HG02610 (cell line): ENCODE measurements at regions not wholly inside any gene's neighbourhood (a gene's known extent, or its start where the extent isn't known, plus 50 kb on each side); places are given as distances from the start of the nearest gene placed in this dataset.

Source experiments
- ATAC-seq: cut with Tn5 transposase; IDR thresholded peaks from one replicate; pipeline ENCODE4 v1.9.1; 2021; ENCODE audit warnings: mild to moderate bottlenecking, moderate library complexity; ENCODE audit not compliant: unreplicated experiment

DNA sequence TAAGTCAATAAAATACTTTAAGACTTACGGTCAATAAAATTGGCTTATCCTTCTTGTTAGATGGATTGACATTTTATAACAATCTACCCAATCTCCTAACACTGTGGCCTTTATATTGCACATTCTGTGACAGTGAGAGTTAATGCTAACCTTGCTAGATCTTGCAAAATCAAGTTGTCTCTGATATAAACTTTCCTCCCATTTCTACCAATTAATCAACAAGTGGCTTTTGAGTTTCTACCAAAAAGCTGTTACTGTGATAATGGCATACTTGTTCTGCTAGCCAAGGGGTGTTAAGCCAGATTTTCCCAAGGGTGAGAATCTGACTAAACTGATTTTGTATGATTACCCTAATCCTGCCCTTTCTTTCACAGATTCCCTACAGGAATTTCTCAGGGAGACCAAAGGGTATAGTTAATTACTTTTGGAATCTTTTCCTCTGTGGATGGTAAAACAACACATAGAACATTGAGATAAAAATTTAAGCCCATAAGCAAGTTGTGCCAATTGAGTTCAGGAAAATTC is 174.1 kb upstream of the SUCLG2 start:
- no peak for ATAC-seq

DNA sequence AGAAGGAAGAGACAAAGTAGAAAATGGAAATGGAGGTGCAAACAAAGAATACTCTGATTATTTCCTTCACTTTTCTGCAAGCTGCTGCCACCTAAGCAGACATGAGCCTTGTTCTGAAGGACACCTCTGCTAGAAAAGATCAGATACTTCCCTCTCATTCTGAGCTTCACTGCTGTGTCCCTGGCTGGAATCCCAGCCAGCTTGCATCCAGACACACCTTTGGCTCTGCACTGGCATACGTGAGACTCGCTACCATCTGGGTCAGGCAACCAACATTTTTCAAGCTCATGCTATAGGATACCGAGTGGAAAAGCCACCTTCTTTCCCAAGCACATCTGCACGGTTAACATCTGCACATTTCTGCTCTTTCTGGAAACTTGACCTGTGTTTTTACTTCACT is 166.7 kb upstream of the SUCLG2 start:
- no peak for ATAC-seq

DNA sequence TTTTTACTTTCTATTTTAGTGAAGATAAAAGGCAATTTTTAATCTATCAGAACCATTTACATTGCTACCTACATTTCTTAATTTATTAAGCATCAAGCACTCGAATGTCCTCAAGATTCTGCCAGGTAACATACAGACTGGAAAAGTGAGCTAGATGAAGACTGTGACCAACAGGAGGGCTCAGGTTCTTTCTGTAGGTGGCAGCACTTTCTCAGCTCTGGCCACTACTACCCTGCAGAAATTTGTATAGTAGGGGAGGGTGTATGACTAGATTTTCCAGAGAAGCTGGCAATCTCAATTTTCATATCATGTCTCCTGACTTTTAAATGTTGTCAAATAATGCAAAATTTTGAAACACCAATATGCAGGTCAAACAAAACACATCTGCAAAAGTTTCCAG is 165.0 kb upstream of the SUCLG2 start:
- ATAC-seq, result no peak

DNA sequence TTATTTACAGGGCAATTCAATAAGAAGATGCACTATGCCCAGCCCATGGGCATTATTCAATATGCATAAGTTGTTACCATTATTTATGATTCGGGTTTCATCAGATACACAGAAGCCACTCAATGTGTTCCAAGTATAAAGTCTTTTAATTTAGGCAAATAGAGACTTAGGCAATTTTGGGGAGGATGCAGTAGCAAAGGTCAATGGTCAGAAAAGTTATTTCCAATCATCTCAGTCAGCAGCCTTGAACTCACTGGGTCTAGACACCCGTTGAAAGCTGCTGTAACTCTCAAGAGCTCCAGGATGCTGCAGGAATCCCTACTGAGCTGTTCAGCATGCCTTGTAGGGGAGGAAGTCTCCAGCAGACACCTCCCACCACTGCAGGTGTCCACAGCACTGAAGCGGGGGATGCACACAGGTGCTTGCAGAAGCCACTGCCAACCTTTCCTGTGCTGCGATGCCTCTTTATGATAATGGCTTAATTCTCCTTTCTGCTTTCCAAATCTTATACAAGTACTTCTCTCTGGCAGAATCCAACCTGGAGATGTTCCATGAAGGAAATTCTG is 155.0 kb upstream of the SUCLG2 start:
- no peak for ATAC-seq

DNA sequence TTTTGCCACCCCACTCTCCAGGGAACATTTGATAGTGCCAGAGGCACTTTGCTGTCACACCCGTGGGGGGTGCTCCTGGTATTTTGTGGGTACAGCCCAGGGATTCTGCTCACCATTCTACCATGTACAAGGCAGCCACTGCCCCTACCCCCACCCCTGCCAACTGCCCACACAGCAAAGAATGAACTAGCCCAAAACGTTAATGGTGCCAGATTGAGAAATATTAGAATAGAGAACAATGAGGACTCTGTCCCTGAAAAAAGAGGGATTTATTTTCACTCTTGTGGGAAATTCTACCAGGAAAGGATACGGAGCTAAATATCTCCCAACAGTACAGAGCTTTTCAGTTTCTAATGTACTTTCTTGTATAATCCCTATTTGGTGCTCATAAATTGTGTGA is 154.5 kb upstream of the SUCLG2 start:
- ATAC-seq, result no peak

DNA sequence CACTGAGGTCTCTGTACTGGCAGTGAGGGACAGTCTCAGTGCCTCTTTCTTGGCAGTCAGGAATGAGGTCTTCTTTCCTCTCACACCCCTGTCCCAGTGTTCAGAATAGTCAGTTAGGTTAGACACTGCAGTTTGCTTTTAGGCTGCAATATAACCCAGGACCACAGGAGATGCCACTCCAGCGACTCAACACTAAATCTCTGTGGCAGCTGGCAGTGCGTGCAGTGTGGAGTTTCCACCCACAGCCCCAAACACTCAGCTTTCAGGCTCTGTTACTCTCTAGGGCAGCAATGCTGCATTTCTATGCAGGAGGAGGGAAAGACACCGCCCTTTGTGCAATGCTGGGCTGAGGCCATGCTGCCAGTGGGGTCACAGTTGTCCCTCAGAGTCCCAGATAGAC is 150.2 kb upstream of the SUCLG2 start:
- no peak for ATAC-seq

DNA sequence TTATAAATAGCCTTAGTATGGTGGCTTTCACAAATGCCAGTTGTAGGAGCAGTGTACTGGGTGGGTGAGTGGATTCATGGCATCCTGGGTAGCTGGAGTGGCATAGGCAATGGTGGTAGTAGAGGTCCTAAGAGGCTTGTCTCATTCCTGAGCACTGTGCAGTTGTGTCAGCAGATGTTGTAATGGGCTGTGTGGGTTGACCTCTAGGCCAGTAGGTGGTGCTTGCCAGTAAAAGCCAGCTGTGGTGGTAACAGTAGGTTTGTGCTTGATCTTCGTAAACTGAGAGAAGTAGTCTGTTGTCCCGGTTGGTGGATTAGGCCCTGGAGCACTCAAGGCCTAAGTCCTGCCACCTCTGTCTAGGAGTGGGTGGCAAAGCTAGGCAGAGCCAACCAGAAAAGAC is 149.7 kb upstream of the SUCLG2 start:
- no peak for ATAC-seq

DNA sequence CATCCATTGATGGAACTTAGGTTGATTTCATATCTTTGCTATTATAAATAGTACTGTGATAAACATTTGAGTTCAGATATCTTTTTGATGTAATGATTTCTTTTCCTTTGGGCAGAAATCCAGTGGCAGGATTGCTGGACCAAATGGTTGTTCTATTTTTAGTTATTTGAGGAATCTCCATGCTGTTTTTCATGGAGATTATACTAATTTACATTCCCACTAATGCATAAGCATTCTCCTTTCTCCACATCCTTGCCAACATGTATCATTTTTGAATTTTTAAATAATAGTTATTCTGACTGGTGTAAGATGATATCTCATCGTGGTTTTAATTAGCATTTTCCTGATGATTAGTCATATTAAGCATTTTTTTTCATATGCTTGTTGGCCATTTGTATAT is 144.0 kb upstream of the SUCLG2 start:
- no peak for ATAC-seq

DNA sequence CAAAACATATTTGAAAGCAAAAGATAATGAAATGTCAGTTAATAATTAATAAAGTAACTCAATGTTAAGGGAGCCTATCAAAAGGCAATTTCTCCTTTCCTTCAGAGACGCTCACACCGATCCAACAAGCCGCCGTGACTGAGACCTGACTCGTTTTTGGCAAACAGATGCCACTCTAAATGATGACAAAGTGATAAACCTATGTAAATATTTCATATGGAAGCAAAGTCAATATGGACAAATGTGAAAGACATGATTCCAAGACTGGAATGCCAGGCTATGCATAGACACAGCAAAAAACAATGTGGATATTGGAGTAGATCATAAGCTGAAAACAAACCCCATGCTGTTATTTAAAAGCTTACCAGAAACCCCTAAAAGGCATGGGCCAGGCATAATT is 137.2 kb upstream of the SUCLG2 start:
- ATAC-seq, result no peak

DNA sequence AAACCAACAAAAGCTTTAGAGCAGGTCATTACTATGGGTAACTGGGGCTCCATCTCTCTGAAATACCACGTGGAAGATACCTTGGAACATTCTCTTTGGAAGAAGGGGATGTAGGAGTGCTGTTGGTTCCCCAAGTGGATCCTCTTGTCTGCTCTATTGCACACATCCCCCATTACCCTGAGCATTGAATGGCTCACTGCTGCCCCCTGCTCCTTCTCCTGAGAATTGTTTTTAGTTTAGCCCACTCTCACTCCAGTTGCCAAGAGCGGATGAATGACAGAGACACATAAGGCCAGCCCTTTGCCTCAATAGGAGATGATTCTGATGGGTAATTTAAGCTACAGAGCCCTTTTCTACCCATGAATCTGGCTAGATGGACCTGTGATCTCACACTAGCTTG is 135.6 kb upstream of the SUCLG2 start:
- peak; percentile 71 for ATAC-seq

DNA sequence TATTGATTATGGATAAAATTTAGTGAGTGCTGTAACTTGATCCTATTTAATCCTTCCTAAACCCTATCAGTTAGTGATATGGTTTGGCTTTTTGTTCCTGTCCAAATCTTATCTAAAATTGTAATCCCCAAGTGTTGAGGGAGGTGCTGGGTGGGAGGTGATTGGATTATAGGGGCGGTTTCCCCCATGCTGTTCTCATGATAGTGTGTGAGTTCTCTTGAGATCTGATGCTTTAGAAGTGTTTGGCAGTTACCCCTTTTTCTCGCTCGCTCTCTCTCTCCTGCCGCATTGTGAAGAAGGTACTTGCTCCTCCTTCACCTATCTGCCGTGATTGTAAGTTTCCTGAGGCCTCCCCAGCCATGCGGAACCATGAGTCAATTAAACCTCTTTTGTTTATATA is 134.0 kb upstream of the SUCLG2 start:
- no peak for ATAC-seq

DNA sequence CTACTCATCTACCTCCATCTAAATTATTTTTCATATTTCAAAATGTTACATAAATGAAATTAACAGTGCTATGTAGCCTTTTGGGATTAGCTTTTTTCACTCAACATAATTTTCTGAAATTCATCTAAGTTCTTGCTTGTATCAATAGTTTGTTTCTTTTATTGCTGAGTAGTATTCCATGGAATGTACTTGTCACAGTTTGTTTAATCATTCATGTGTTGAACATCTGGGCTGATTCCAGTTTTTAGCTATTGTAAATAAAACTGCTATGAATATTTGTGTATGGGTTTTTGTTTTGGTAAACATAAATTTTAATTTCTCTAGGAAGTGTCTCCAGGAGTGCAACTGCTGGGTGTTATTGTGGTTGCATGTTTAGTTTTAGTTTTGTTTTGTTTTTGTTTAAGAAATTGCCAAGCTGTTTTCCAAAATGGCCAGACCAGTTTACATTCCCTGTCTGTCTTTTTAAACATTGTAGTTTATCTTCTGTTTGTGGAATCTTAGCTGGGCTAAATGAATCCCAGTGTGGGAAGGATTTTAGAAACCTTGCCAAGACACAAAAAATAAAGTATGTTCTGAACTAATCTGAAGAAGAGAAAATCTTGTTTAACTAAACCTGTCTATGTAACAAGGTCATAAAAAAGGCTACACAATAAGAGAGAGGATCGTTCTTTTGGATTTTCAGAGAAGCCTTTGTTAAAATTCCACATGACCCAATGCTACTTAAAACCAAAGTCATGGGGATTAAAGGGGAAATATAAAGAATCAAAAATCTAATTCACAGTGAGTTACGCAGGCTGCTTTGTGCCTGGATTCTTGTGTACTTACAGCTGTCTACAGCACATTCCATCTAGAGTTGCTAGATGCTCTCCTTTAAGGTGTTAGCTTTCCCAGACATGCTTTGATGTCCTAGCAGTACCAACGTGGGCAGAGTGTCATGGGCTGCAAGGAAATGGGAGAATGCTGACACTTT is 129.2 kb upstream of the SUCLG2 start:
- no peak for ATAC-seq

DNA sequence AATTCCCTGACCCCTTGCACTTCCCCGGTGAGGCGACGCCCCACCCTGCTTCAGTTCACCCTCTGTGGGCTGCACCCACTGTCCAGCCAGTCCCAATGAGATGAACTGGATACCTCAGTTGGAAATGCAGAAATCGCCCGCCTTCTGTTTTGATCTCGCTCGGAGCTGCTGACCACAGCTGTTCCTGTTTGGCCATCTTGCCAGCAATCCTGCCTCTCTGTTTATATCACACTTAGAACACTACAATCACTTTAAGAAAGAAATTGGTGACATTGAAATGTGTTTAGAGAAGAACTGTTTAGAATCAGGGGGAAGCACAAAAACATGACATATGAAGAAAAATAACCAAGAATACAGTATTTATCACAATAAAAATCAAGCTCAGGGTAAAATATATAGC is 127.5 kb upstream of the SUCLG2 start:
- ATAC-seq, result no peak

DNA sequence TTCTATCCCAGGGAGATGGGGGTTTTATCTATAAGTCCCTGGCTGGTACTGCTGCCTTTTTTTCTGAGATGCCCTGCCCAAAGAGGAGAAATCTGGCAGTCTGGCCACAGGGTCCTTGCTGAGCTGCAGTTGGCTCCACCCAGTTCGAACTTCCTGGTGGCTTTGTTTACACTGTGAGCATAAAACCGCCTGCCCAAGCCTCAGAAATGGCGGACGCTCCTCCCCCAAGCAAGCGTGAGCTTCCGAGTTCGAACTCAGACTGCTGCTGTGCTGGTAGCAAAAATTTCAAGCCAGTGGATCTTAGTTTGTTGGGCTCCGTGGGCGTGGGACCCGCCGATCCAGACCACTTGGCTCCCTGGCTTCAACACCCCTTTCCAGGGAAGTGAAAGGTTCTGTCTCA is 126.8 kb upstream of the SUCLG2 start:
- no peak for ATAC-seq

DNA sequence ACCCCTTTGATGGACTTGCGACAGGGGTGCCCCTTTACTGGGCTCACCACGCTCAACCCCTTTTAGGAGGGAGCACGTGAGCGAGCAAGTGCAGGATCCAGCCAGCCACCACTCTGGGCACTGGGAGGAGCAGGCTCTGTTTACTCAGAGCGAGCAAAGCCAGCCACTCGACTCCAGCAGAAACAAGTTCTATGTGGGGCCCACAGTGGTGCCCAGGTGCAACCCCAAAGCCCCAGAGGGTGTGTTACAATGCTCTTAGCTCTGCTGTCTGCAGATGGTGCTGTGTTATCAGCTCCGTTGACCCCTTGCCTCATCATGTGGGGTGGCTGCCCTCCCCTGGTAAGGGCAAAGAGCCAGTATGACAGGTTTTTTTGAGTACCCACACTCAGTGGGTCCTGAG is 120.3 kb upstream of the SUCLG2 start:
- ATAC-seq, result no peak

DNA sequence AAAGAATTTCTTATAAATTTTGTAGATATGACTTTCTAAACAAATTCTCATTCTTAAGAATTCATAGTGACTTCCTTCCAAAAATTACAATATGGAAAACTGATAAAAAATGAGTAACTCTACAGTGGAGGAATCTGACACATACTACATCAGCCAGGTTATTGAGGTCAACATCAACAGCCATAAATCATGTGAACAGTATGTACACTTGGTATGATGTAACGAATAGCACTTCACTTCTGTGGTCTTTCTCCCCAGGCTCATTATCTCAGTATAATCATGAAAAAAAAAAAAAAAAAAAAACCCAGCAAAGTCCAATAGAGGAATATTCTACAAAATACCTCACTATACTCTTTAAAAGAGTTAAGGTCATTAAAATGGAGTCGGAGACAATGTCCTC is 111.2 kb upstream of the SUCLG2 start:
- ATAC-seq, result no peak

DNA sequence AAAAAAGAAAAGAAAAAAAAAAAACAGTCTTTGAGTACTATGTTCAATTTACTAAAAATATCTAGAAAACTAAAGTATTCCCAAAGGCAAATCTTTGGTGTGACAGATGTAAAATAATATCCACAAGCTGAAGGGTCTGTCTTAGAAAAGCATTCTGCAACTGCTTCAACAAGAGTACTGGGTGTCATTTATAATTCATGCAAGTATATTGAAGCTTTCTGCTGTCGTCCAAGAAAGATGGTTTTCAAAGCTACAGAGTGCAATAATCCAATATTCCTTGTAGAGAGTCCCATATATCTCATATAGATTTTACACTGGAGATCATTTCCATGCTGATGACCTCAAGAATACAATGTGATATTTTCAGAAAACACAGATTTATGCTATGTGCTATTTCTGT is 90.9 kb upstream of the SUCLG2 start:
- ATAC-seq, result no peak

DNA sequence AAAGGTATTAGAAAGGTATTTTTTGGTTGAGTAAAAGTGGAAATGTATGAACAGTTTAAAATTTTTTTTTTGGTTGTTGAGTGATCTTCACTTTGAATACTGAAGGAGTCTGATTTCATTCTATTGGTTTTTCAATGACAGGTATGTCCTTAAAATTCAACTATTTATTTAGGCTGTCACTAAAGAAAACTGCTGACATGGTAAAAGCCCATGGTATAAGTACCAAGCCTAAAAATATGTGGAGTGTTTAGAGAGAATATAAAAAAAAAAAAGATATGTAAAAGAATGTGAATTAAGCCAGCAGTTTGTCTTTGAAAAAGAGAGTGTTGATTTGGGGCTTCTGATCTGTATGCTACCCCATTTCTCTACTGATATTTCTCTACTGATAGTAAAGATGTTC is 90.3 kb upstream of the SUCLG2 start:
- ATAC-seq, result no peak

DNA sequence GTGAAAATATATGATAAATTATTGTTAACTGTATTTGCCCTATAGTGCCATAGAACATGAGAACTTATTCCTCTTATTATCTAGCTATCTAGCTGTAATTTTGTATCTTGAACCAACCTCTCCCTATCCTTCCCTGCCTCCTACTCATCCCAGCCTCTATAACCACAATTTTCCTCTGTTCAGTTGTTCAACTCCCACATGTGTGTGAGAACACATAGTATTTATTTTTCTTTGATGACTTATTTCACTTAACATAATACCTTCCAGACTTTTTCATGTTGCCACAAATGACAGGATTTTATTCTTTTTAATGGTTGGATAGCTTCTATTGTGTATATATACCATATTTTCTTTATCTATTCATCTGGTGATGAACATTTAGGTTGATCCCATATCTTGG is 85.4 kb upstream of the SUCLG2 start:
- no peak for ATAC-seq

DNA sequence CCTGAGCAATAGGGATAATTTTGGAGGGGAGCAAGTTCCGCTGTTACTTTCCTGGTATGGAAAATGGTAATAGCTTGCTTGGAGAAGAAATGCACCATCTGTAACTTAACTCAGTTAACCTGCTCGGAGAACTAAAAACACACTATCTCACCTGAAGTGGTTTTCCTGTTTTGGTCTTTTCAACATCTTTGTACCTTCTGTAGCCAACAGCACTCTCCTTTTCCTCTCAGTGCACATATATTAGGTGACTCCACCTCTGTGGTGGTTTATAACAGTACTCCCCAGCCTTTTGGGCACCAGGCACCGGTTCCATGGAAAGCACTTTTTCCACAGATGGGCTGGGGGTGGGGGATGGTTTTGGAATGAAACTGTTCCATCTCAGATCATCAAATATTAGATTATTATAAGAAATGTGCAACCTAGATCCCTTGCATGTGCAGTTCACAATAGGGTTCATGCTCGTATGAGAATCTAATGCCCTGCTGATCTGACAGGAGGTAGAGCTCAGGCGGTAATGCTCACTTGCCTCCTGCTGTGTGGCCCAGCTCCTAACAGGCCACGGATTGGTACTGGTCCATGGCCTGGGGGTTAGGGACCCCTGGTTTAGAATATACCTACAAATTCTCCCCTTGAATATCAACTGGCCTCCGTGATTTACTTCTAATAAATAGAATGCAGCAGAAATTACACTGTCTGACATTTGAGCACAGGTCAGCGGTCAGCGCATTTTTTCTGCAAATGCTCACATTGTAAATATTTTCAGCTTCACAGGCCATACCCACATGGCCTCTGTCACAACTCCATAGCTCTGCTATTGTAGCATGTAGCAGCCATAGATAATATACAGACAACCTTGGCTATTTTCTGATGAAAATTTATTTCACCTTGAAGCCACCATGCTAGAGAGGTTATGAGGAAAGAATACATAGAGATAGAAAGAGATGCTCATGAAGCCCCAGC is 83.8 kb upstream of the SUCLG2 start:
- ATAC-seq, result no peak

DNA sequence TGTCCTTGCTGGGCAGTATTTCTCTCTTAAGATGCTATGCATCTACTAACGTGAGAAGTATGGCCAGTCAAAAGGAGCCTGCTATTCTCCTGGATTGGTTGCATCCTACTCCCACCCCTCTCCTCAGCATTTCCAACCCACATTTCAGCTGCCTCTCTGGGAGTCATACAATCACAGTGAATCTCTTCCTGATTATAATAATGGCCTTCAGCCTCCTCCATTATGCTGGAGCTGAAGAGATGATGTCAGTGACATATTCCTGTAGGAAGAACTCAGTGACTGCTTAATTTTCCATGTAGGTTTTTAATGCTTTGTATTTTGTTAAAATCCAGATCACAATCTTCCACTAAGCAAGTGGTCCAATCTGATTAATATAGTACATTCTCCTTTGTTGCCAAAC is 82.7 kb upstream of the SUCLG2 start:
- no peak for ATAC-seq
